ENCODE measurements at regions not wholly inside any gene's neighbourhood (a gene's known extent, or its start where the extent isn't known, plus 50 kb on each side); places are given as distances from the start of the nearest gene placed in this dataset.
"Not testable (repeated sequence)": the region's sequence is repeated elsewhere in the genome, so short reads cannot be mapped to it uniquely, and the experiment has no call there.

- ATAC-seq: peak; percentile 91
- TF ChIP-seq PATZ1 (CRISPR knock-in tag; IDR thresholded peaks at IDR 0.05; ENCODE audit: borderline replicate concordance): no peak
- no peak for TF ChIP-seq TOX (CRISPR knock-in tag; IDR thresholded peaks at IDR 0.05; ENCODE audit: borderline replicate concordance)
- TF ChIP-seq CREB5 (CRISPR knock-in tag; IDR thresholded peaks at IDR 0.05; ENCODE audit: low read depth): no peak
- TF ChIP-seq CSRNP3 (CRISPR knock-in tag; IDR thresholded peaks at IDR 0.05): no peak
- TF ChIP-seq ZC3H10 (CRISPR knock-in tag; IDR thresholded peaks at IDR 0.05): no peak
- TF ChIP-seq TSHZ2 (CRISPR knock-in tag; IDR thresholded peaks at IDR 0.05): no peak
Observed at GRCh38 chr5:36743891-36744772, 132.4 kb upstream of the NIPBL start.

GRCh38 chr5:36744773-36745589, 131.6 kb upstream of the NIPBL start:
- no peak for TF ChIP-seq ESRRG (CRISPR knock-in tag; IDR thresholded peaks at IDR 0.05)
- peak; percentile 49 for ATAC-seq

GRCh38 chr5:36747794-36748193, 128.8 kb upstream of the NIPBL start:
- not testable (repeated sequence) for ATAC-seq

GRCh38 chr5:36751886-36752285, 124.7 kb upstream of the NIPBL start:
- TF ChIP-seq ISL1 (CRISPR knock-in tag; IDR thresholded peaks at IDR 0.05) (no peak), CSRNP3 (CRISPR knock-in tag; IDR thresholded peaks at IDR 0.05) (no peak)
- no peak for ATAC-seq

GRCh38 chr5:36755342-36755741, 121.2 kb upstream of the NIPBL start:
- ATAC-seq: no peak
- TF ChIP-seq OSR1 (CRISPR knock-in tag; IDR thresholded peaks at IDR 0.05) (no peak), RARB (CRISPR knock-in tag; IDR thresholded peaks at IDR 0.05) (no peak), ZFP3 (CRISPR knock-in tag; IDR thresholded peaks at IDR 0.05) (no peak)

- no peak for ATAC-seq
- no peak for TF ChIP-seq ZC3H10 (CRISPR knock-in tag; IDR thresholded peaks at IDR 0.05)
- no peak for TF ChIP-seq BACH2 (CRISPR knock-in tag; IDR thresholded peaks at IDR 0.05; ENCODE audit: borderline replicate concordance)
- TF ChIP-seq TOX (CRISPR knock-in tag; IDR thresholded peaks at IDR 0.05; ENCODE audit: borderline replicate concordance): no peak
- TF ChIP-seq PATZ1 (CRISPR knock-in tag; IDR thresholded peaks at IDR 0.05; ENCODE audit: borderline replicate concordance): no peak
- TF ChIP-seq ZFP30 (CRISPR knock-in tag; IDR thresholded peaks at IDR 0.05): no peak
Observed at GRCh38 chr5:36755920-36756488, 120.6 kb upstream of the NIPBL start.

Measured in SK-N-SH treated with all-trans-retinoic acid at 6 μM for 48 hours (cell line).